Endodermal cell (in vitro differentiated cells): ENCODE measurements at regions not wholly inside any gene's neighbourhood (a gene's known extent, or its start where the extent isn't known, plus 50 kb on each side); places are given as distances from the start of the nearest gene placed in this dataset.

Source experiments
- DNase-seq: peaks from one replicate; pipeline ENCODE4 v3.0.0-alpha.2; 2017
- H3K27ac ChIP-seq: 2 replicates; pipeline ENCODE4 v1.5.1; 2013; ENCODE audit warnings: mild to moderate bottlenecking, low read depth, low read length, moderate library complexity
- H3K27me3 ChIP-seq: 2 replicates; pipeline ENCODE4 v1.6.1; 2013; ENCODE audit warnings: mild to moderate bottlenecking, low read length, moderate library complexity; ENCODE audit not compliant: insufficient read depth, control insufficient read depth, poor library complexity, severe bottlenecking
- H3K36me3 ChIP-seq: 2 replicates; pipeline ENCODE4 v1.7.0; 2013; ENCODE audit warnings: mild to moderate bottlenecking, low read length, moderate library complexity; ENCODE audit not compliant: control insufficient read depth, insufficient read depth
- H3K4me1 ChIP-seq: one replicate; pipeline ENCODE4 v1.7.0; 2013; ENCODE audit warnings: low read length; ENCODE audit not compliant: control insufficient read depth, insufficient read depth
- H3K4me3 ChIP-seq: 2 replicates; pipeline ENCODE4 v1.5.1; 2013; ENCODE audit warnings: mild to moderate bottlenecking, low read length, moderate library complexity
- H3K9ac ChIP-seq: 2 replicates; pipeline ENCODE4 v1.6.1; 2013; ENCODE audit warnings: mild to moderate bottlenecking, low read length, moderate library complexity; ENCODE audit not compliant: poor library complexity, severe bottlenecking; ENCODE audit errors: extremely low read depth
- H3K9me3 ChIP-seq: 2 replicates; pipeline ENCODE4 v1.6.1; 2013; ENCODE audit warnings: mild to moderate bottlenecking, low read length, moderate library complexity; ENCODE audit not compliant: control insufficient read depth
- H3K27ac Mint-ChIP-seq: 2 replicates; pipeline ENCODE4 v1.8.0; 2020; ENCODE audit warnings: mixed read lengths
- H3K27me3 Mint-ChIP-seq: 2 replicates; pipeline ENCODE4 v1.8.0; 2021; ENCODE audit warnings: mild to moderate bottlenecking, mixed read lengths; ENCODE audit not compliant: insufficient read depth
- H3K36me3 Mint-ChIP-seq: 2 replicates; pipeline ENCODE4 v1.8.0; 2020; ENCODE audit warnings: low read depth, mixed read lengths
- H3K4me1 Mint-ChIP-seq: 2 replicates; pipeline ENCODE4 v1.8.0; 2020; ENCODE audit warnings: mixed read lengths
- H3K4me3 Mint-ChIP-seq: 2 replicates; pipeline ENCODE4 v1.8.0; 2020; ENCODE audit warnings: mild to moderate bottlenecking, moderate library complexity, mixed read lengths
- H3K9me3 Mint-ChIP-seq: 2 replicates; pipeline ENCODE4 v1.8.0; 2020; ENCODE audit warnings: mild to moderate bottlenecking, mixed read lengths
- CTCF ChIP-seq: fragments of 200-600 bp; sonication (generic); conservative IDR thresholded peaks from 2 replicates; pipeline ENCODE4 v1.5.0; 2021; ENCODE audit warnings: antibody characterized with exemption, mild to moderate bottlenecking
- WGBS, 2 experiments: methylation state at CpG; one replicate each; pipeline versions ENCODE4 v1.1.5 to v1.1.7; 2013; ENCODE audit warnings: missing lambda C conversion rate in 2 of 2, mixed read lengths in 1 of 2; ENCODE audit not compliant: insufficient coverage in 1 of 2, insufficient read length in 1 of 2; 5-methylcytosine and 5-hydroxymethylcytosine counted together

- H3K4me3 Mint-ChIP-seq, result no peak overlapping the region
These were observed 376.7 kb upstream of the ZMIZ1 start for GRCh38 chr10:78692071-78692470.

GRCh38 chr10:78695846-78696245 is 372.9 kb upstream of the ZMIZ1 start:
- Mint-ChIP-seq H3K4me1 (no peaks in the 10 kb centered on the region), H3K4me3 (no peak overlapping the region), H3K36me3 (no peaks in the 10 kb centered on the region), H3K27me3 (peaks cover 17% of the 10 kb centered on the region), H3K9me3 (no peaks in the 10 kb centered on the region), H3K27ac (no peak overlapping the region)
- no peak for TF ChIP-seq CTCF
- no peaks in the 10 kb centered on the region for H3K9me3 ChIP-seq
- H3K9ac ChIP-seq, result no peak overlapping the region
- H3K27me3 ChIP-seq, result peaks cover 8% of the 10 kb centered on the region
- no peaks in the 10 kb centered on the region for H3K4me1 ChIP-seq
- no peak overlapping the region for H3K27ac ChIP-seq
- DNase-seq, result no peak
- H3K36me3 ChIP-seq, result no peaks in the 10 kb centered on the region
- H3K4me3 ChIP-seq, result no peak overlapping the region
- 87 to 93% methylated on average over 7 of the region's 7 CpGs for WGBS, 2 experiments

More at GRCh38 chr10:78692071-78692470, 376.7 kb upstream of the ZMIZ1 start:
- Mint-ChIP-seq H3K27ac (no peak overlapping the region), H3K4me1 (no peaks in the 10 kb centered on the region), H3K9me3 (no peaks in the 10 kb centered on the region), H3K27me3 (peaks cover 14% of the 10 kb centered on the region), H3K36me3 (no peaks in the 10 kb centered on the region)
- Histone ChIP-seq H3K27me3 (peaks cover 4% of the 10 kb centered on the region), H3K4me1 (no peaks in the 10 kb centered on the region), H3K36me3 (no peaks in the 10 kb centered on the region), H3K9ac (no peak overlapping the region), H3K9me3 (no peaks in the 10 kb centered on the region), H3K27ac (no peak overlapping the region), H3K4me3 (no peak overlapping the region)
- TF ChIP-seq CTCF, result no peak
- WGBS, 2 experiments, result 90 to 98% methylated on average over 4 of the region's 4 CpGs
- DNase-seq, result no peak

- Histone ChIP-seq H3K4me1 (no peaks in the 10 kb centered on the region), H3K27ac (no peak overlapping the region), H3K4me3 (no peak overlapping the region), H3K36me3 (no peaks in the 10 kb centered on the region), H3K27me3 (peaks cover 8% of the 10 kb centered on the region), H3K9me3 (no peaks in the 10 kb centered on the region), H3K9ac (no peak overlapping the region)
- Mint-ChIP-seq H3K27ac (no peak overlapping the region), H3K36me3 (no peaks in the 10 kb centered on the region), H3K4me3 (no peak overlapping the region), H3K9me3 (no peaks in the 10 kb centered on the region), H3K27me3 (peaks cover 17% of the 10 kb centered on the region), H3K4me1 (no peaks in the 10 kb centered on the region)
- 67 to 87% methylated on average over 1 to 4 of the region's 5 CpGs for WGBS, 2 experiments
- TF ChIP-seq CTCF, result no peak
- DNase-seq, result no peak
These were observed 371.9 kb upstream of the ZMIZ1 start for GRCh38 chr10:78696791-78697395.
